SK-N-SH (cell line): ENCODE measurements at regions not wholly inside any gene's neighbourhood (a gene's known extent, or its start where the extent isn't known, plus 50 kb on each side); places are given as distances from the start of the nearest gene placed in this dataset.

Experiments
- CTCF ChIA-PET: fragments of 300-600, 350-600 bp; formaldehyde crosslinking; extraction: SDS; loops from one replicate; lab custom pipeline; 2021; lab: Yijun Ruan, JAX
- POLR2A ChIA-PET: fragments of 350-600 bp; sonication (Branson Sonifier 250); formaldehyde crosslinking; extraction: SDS; loops from one replicate; lab custom pipeline; 2020; ENCODE audit warnings: antibody characterized with exemption, inconsistent platforms; lab: Yijun Ruan, JAX
- DNase-seq: peaks from one replicate; pipeline ENCODE4 v3.0.0; 2012
- H2AFZ ChIP-seq: fragments of 200-600 bp; sonication (generic); 2 replicates; pipeline ENCODE4 v1.8.1; 2016; ENCODE audit warnings: antibody characterized with exemption, mild to moderate bottlenecking, low read depth
- H3F3A ChIP-seq: fragments of 200-600 bp; sonication (generic); replicated peaks from 2 replicates; pipeline ENCODE3; 2016; ENCODE audit warnings: antibody characterized with exemption, mild to moderate bottlenecking; ENCODE audit not compliant: insufficient read depth
- H3K27ac ChIP-seq, 2 experiments: fragments of 200-500 bp in 1 of 2; fragments of 200-600 bp in 1 of 2; sonication (Bioruptor generic) in 1 of 2; sonication (generic), shearing (Covaris generic) in 1 of 2; 2 replicates each; pipeline versions ENCODE4 v1.5.1 to v1.6.1; 2014 to 2016; ENCODE audit warnings: low read depth in 2 of 2, inconsistent platforms in 1 of 2, low read length in 1 of 2, mild to moderate bottlenecking in 1 of 2, mixed read lengths in 1 of 2
- H3K27me3 ChIP-seq: fragments of 200-600 bp; sonication (generic), shearing (Covaris generic); 2 replicates; pipeline ENCODE4 v1.6.1; 2016; ENCODE audit warnings: mixed run types; ENCODE audit not compliant: insufficient read depth
- H3K36me3 ChIP-seq, 2 experiments: fragments of 200-500 bp in 1 of 2; fragments of 200-600 bp in 1 of 2; sonication (Bioruptor generic) in 1 of 2; sonication (generic) in 1 of 2; replicated peaks in 1 of 2; 2 replicates each; pipeline versions ENCODE3 to v1.5.1; 2014 to 2016; ENCODE audit warnings: low read length in 1 of 2, mild to moderate bottlenecking in 1 of 2; ENCODE audit not compliant: insufficient read depth in 2 of 2, control insufficient read depth in 1 of 2
- H3K4me1 ChIP-seq, 2 experiments: fragments of 200-500 bp in 1 of 2; fragments of 200-600 bp in 1 of 2; sonication (Bioruptor generic) in 1 of 2; sonication (generic), shearing (Covaris generic) in 1 of 2; 2 replicates each; pipeline versions ENCODE4 v1.5.1 to v1.6.1; 2014 to 2016; ENCODE audit warnings: low read depth in 1 of 2, low read length in 1 of 2, mixed run types in 1 of 2; ENCODE audit not compliant: insufficient read depth in 2 of 2, control insufficient read depth in 1 of 2
- H3K4me2 ChIP-seq: fragments of 200-600 bp; sonication (generic), shearing (Covaris generic); 2 replicates; pipeline ENCODE4 v1.6.1; 2017; ENCODE audit warnings: mixed run types
- H3K4me3 ChIP-seq, 2 experiments: fragments of 200-500 bp in 1 of 2; fragments of 200-600 bp in 1 of 2; sonication (Bioruptor generic) in 1 of 2; sonication (generic), shearing (Covaris generic) in 1 of 2; 2 replicates each; pipeline versions ENCODE4 v1.5.1 to v1.8.1; 2014 to 2016; ENCODE audit warnings: low read depth in 2 of 2, inconsistent platforms in 1 of 2, low read length in 1 of 2, mild to moderate bottlenecking in 1 of 2, mixed read lengths in 1 of 2, moderate library complexity in 1 of 2
- H3K79me2 ChIP-seq: fragments of 200-600 bp; sonication (generic); 2 replicates; pipeline ENCODE4 v1.8.1; 2017; ENCODE audit warnings: mild to moderate bottlenecking; ENCODE audit not compliant: insufficient read depth
- H3K9ac ChIP-seq: fragments of 200-600 bp; sonication (generic); 2 replicates; pipeline ENCODE4 v1.6.1; 2017; ENCODE audit warnings: mixed run types
- H3K9me2 ChIP-seq: fragments of 200-600 bp; sonication (generic); 2 replicates; pipeline ENCODE4 v1.6.1; 2017; ENCODE audit warnings: mixed run types
- H3K9me3 ChIP-seq: fragments of 200-600 bp; sonication (generic); 2 replicates; pipeline ENCODE4 v1.6.1; 2017; ENCODE audit warnings: mixed run types, mild to moderate bottlenecking, moderate library complexity
- H4K20me1 ChIP-seq: fragments of 200-600 bp; sonication (generic); 2 replicates; pipeline ENCODE4 v1.6.1; 2017; ENCODE audit warnings: mild to moderate bottlenecking, mixed run types; ENCODE audit not compliant: insufficient read depth
- CHD2 ChIP-seq: fragments of 150-350 bp; IDR thresholded peaks from 2 replicates; pipeline ENCODE4 v1.6.1; 2018; ENCODE audit warnings: low read length; ENCODE audit not compliant: partially characterized antibody
- CTCF ChIP-seq: fragments of 200-600 bp; sonication (generic); IDR thresholded peaks from 2 replicates; pipeline ENCODE4 v1.6.1; 2017; ENCODE audit warnings: antibody characterized with exemption, mild to moderate bottlenecking, moderate library complexity
- ELF1 ChIP-seq: IDR thresholded peaks from 2 replicates; pipeline ENCODE4 v1.4.0; 2012
- FOXM1 ChIP-seq: IDR thresholded peaks from 2 replicates; pipeline ENCODE4 v1.4.0; 2012; ENCODE audit warnings: low read depth, mild to moderate bottlenecking
- MEF2A ChIP-seq: IDR thresholded peaks from 2 replicates; pipeline ENCODE4 v1.4.0; 2012; ENCODE audit warnings: low read depth, borderline replicate concordance
- MXI1 ChIP-seq: IDR thresholded peaks from 2 replicates; pipeline ENCODE4 v1.6.1; 2012; ENCODE audit warnings: mild to moderate bottlenecking, low read depth, low read length, improper control_type of control experiment
- NFIC ChIP-seq: IDR thresholded peaks from 2 replicates; pipeline ENCODE4 v1.4.0; 2012; ENCODE audit warnings: borderline replicate concordance
- RAD21 ChIP-seq: IDR thresholded peaks from 2 replicates; pipeline ENCODE4 v1.6.1; 2012; ENCODE audit warnings: mild to moderate bottlenecking, low read length
- RXRA ChIP-seq: IDR thresholded peaks from 2 replicates; pipeline ENCODE4 v1.4.0; 2012; ENCODE audit warnings: low read depth, mild to moderate bottlenecking, borderline replicate concordance
- TAF1 ChIP-seq: IDR thresholded peaks from 2 replicates; pipeline ENCODE4 v1.6.1; 2012; ENCODE audit warnings: low read depth, mild to moderate bottlenecking, low read length, moderate library complexity, borderline replicate concordance
- TCF12 ChIP-seq: IDR thresholded peaks from 2 replicates; pipeline ENCODE4 v1.4.0; 2012
- WGBS: methylation state at CpG from one replicate; pipeline ENCODE4 v1.1.6; 2017; ENCODE audit warnings: low lambda C conversion rate; 5-methylcytosine and 5-hydroxymethylcytosine counted together
- TF ChIP-seq, protein P1 (sequence below): IDR thresholded peaks from 2 replicates; pipeline ENCODE4; 2012

DNA sequence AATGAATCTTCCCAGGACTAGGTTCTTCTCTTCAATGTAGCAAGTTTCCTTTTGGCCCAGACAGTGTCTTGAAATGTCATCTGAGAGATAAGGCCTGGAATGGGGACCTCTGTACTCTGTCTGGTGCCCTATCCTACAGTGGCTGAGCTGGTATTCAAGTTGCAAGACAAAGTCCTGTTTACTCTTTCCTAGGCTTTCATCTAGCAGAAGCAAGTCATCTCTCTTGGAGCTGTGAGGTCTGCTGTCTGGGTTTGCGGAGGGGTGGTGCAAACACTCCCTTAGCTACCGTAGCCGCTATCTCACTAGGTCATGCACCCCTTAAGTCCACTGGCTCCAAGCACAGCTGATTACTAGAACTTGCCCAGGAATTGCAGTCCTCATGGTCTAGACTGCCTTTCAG is 149.7 kb upstream of the SLC16A7 start:
- Histone ChIP-seq H3K27ac (no peak overlapping the region), H3K36me3 (peaks cover 0 to 4% of the 10 kb centered on the region in 2 experiments), H2AFZ (no peak overlapping the region), H3K9ac (no peak overlapping the region), H3K4me2 (no peak overlapping the region), H3K4me3 (no peak overlapping the region), H3F3A (no peaks in the 10 kb centered on the region), H3K27me3 (no peaks in the 10 kb centered on the region), H3K79me2 (no peaks in the 10 kb centered on the region), H3K9me2 (no peaks in the 10 kb centered on the region), H3K9me3 (no peaks in the 10 kb centered on the region), H4K20me1 (no peaks in the 10 kb centered on the region), H3K4me1 (no peaks in the 10 kb centered on the region)
- no peak for TF ChIP-seq CHD2
- no peak for TF ChIP-seq ELF1
- no peak for TF ChIP-seq RXRA
- TF ChIP-seq MXI1: no peak
- TF ChIP-seq NFIC: no peak
- no peak for TF ChIP-seq RAD21
- DNase-seq: no peak
- CTCF ChIA-PET: interaction anchor here (0.7 to 1.4 kb wide), 2 partner anchors 16 to 42 kb away, joined by 4 read pairs; no protein-coding TSS in a partner anchor
- POLR2A ChIA-PET: no interaction called here
- 6% methylated on average over 3 of the region's 3 CpGs for WGBS

DNA sequence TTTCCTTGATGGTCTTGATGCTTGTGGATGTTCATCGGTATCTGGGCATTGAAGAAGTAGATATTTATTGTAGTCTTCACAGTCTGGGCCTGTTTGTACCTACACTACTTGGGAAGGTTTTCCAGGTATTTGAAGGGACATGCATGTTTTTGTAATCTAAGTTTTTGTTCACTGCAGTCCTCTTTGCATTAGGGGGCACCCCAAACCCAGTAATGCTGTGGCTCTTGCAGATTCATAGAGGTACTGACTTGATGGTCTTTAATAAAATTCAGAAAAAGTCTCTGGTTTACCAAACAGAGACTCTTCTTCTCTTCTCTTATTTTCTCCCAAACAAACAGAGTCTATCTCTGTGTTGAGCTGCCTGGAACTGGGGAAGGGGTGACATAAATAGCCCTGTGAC is 150.9 kb upstream of the SLC16A7 start:
- H4K20me1 ChIP-seq: no peaks in the 10 kb centered on the region
- TF ChIP-seq FOXM1 (no peak), CTCF (peak; percentile 34), MEF2A (no peak), TAF1 (no peak), TCF12 (no peak)
- TF ChIP-seq, protein P1, sequence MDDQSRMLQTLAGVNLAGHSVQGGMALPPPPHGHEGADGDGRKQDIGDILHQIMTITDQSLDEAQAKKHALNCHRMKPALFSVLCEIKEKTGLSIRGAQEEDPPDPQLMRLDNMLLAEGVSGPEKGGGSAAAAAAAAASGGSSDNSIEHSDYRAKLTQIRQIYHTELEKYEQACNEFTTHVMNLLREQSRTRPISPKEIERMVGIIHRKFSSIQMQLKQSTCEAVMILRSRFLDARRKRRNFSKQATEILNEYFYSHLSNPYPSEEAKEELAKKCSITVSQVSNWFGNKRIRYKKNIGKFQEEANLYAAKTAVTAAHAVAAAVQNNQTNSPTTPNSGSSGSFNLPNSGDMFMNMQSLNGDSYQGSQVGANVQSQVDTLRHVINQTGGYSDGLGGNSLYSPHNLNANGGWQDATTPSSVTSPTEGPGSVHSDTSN: no peak
- H3K27ac ChIP-seq: no peak overlapping the region
- DNase-seq: no peak
- 0% methylated on average over 1 of the region's 1 CpG for WGBS
- H3F3A ChIP-seq: no peaks in the 10 kb centered on the region
- H3K4me3 ChIP-seq: no peak overlapping the region
- no peaks in the 10 kb centered on the region for H3K9me2 ChIP-seq
- no peaks in the 10 kb centered on the region for H3K36me3 ChIP-seq
- no peaks in the 10 kb centered on the region for H3K27me3 ChIP-seq
- H3K4me1 ChIP-seq: no peaks in the 10 kb centered on the region
- no peak overlapping the region for H3K4me2 ChIP-seq
- ChIA-PET POLR2A (no interaction called here), CTCF (no interaction called here)
- H3K9me3 ChIP-seq: peaks cover 2% of the 10 kb centered on the region; the same call in 1 of the 2 replicates
- no peak overlapping the region for H3K9ac ChIP-seq
- H3K79me2 ChIP-seq: no peaks in the 10 kb centered on the region
- no peak overlapping the region for H2AFZ ChIP-seq
